ENCODE measurements at regions not wholly inside any gene's neighbourhood (a gene's known extent, or its start where the extent isn't known, plus 50 kb on each side); places are given as distances from the start of the nearest gene placed in this dataset.
A peak's percentile ranks its signal among the peaks of the same experiment; 100 is the strongest.

DNA sequence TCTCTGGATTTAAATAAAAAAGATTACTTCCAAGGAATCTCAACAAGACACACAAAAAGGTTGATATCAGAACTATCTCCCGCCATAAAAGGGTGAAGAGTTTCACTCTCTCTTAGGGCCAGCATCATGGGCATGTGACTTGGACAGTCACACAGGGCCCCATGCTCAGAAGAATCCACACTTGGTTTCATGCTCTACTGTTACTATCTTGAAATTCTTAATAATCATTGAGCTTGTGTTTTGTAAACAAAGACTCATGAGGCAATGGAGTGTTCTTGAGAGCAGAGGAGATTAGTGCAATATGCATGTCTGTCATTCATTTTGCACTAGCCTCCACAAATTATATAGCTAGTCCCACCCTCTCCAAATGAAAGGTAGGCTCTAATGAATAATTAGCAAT lies 58.4 kb downstream of the HMHB1 start:
- TF ChIP-seq, protein P1, sequence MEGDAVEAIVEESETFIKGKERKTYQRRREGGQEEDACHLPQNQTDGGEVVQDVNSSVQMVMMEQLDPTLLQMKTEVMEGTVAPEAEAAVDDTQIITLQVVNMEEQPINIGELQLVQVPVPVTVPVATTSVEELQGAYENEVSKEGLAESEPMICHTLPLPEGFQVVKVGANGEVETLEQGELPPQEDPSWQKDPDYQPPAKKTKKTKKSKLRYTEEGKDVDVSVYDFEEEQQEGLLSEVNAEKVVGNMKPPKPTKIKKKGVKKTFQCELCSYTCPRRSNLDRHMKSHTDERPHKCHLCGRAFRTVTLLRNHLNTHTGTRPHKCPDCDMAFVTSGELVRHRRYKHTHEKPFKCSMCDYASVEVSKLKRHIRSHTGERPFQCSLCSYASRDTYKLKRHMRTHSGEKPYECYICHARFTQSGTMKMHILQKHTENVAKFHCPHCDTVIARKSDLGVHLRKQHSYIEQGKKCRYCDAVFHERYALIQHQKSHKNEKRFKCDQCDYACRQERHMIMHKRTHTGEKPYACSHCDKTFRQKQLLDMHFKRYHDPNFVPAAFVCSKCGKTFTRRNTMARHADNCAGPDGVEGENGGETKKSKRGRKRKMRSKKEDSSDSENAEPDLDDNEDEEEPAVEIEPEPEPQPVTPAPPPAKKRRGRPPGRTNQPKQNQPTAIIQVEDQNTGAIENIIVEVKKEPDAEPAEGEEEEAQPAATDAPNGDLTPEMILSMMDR (IDR thresholded peaks at IDR 0.05; ENCODE audit: insufficient read depth, low read depth, low read length, missing control alignments), result no peak
- H3K4me3 ChIP-seq (ENCODE audit: low read length), result no peak overlapping the region
- DNase-seq (ENCODE audit: low read depth), result no peak

- peak; percentile 87 for DNase-seq (ENCODE audit: low read depth)
- TF ChIP-seq, protein P1 (IDR thresholded peaks at IDR 0.05; ENCODE audit: insufficient read depth, low read depth, low read length, missing control alignments), result no peak
- no peak overlapping the region for H3K4me3 ChIP-seq (ENCODE audit: low read length)
Measured at GRCh38 chr5:143870871-143871632, 59.1 kb downstream of the HMHB1 start.

DNA sequence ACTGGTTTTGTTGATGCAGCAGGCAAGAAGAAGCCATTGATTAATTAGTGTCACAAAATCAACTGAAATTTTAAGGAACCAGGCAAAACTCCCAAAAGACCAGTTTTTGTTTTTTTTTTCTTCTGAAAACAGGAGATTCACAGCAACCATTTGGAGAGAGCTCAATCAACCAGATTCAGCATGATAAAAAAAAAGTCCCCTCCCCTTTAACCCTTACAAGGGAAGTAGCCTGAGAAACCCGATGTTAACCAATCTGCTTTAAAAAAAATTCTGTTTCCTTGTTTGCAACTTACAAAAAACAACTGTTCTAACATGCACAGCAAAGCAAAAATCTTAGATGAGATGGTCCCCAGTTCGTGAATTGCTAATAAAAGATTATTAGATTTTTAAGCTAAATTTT lies 59.7 kb downstream of the HMHB1 start:
- DNase-seq (ENCODE audit: low read depth), result no peak
- no peak overlapping the region for H3K4me3 ChIP-seq (ENCODE audit: low read length)
- TF ChIP-seq, protein P1 (IDR thresholded peaks at IDR 0.05; ENCODE audit: insufficient read depth, low read depth, low read length, missing control alignments), result no peak

GRCh38 chr5:143874312-143874711 lies 62.4 kb downstream of the HMHB1 start:
- no peak for DNase-seq (ENCODE audit: low read depth)
- TF ChIP-seq, protein P1 (IDR thresholded peaks at IDR 0.05; ENCODE audit: insufficient read depth, low read depth, low read length, missing control alignments), result no peak

DNA sequence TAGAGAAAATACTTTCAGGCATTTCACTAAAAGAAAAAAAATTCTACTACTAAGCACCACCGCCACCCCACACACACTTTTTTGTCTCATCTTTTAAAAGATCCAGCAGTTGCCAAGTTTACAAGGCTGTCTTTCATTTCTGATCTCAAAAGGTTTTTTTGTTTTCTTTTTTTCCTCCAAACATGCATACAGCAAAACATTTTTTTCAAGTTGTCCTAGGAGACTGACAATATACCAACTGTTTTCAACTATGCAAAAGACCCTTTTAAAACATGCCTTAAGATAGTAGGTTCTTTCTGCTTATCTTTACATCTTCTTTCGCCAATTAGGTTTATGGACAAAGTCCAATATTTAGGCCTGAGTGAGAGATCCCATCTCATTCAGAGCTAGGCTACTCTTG lies 65.2 kb downstream of the HMHB1 start:
- no peak overlapping the region for H3K4me3 ChIP-seq (ENCODE audit: low read length)
- TF ChIP-seq, protein P1 (IDR thresholded peaks at IDR 0.05; ENCODE audit: insufficient read depth, low read depth, low read length, missing control alignments), result no peak
- no peak for DNase-seq (ENCODE audit: low read depth)

More at GRCh38 chr5:143874312-143874711, 62.4 kb downstream of the HMHB1 start:
- no peak overlapping the region for H3K4me3 ChIP-seq (ENCODE audit: low read length)

GRCh38 chr5:143878430-143878829 lies 66.5 kb downstream of the HMHB1 start:
- H3K4me3 ChIP-seq (ENCODE audit: low read length), result no peak overlapping the region
- TF ChIP-seq, protein P1 (IDR thresholded peaks at IDR 0.05; ENCODE audit: insufficient read depth, low read depth, low read length, missing control alignments), result no peak
- no peak for DNase-seq (ENCODE audit: low read depth)

GRCh38 chr5:143879646-143880045 lies 67.7 kb downstream of the HMHB1 start:
- H3K4me3 ChIP-seq (ENCODE audit: low read length), result no peak overlapping the region
- no peak for DNase-seq (ENCODE audit: low read depth)
- TF ChIP-seq, protein P1 (IDR thresholded peaks at IDR 0.05; ENCODE audit: insufficient read depth, low read depth, low read length, missing control alignments), result no peak
